Stomach (tissue), 8 donors: ENCODE measurements at regions not wholly inside any gene's neighbourhood (a gene's known extent, or its start where the extent isn't known, plus 50 kb on each side); places are given as distances from the start of the nearest gene placed in this dataset.

Experiments used
- DNase-seq, 2 donors: peaks; one replicate each; pipeline versions ENCODE4 v3.0.0 to v3.0.0-alpha.2; 2013 to 2019
- H3K27ac ChIP-seq, 5 donors: fragments of 200-600 bp in 4 of 5; sonication (generic) in 4 of 5; one replicate each; pipeline ENCODE4 v1.5.1; 2013 to 2019; ENCODE audit warnings: mild to moderate bottlenecking in 1 of 5, moderate library complexity in 1 of 5
- H3K27me3 ChIP-seq, 3 donors: fragments of 200-600 bp; sonication (generic); one replicate each; pipeline ENCODE4 v1.5.1; 2017 to 2019; ENCODE audit warnings: mixed run types in 1 of 3
- H3K36me3 ChIP-seq, 4 donors: fragments of 200-600 bp; sonication (generic); 1 replicate in 3 of 4; 2 replicates in 1 of 4; pipeline ENCODE4 v1.5.1; 2016 to 2019
- H3K4me1 ChIP-seq, 4 donors: fragments of 200-600 bp; sonication (generic); one replicate each; pipeline ENCODE4 v1.5.1; 2016 to 2019
- H3K4me3 ChIP-seq, 4 donors: fragments of 200-600 bp; sonication (generic) in 3 of 4; one replicate each; pipeline ENCODE4 v1.5.1; 2016 to 2019; ENCODE audit warnings: mild to moderate bottlenecking in 1 of 4
- H3K9me3 ChIP-seq, 4 donors: fragments of 200-600 bp; sonication (generic); one replicate each; pipeline ENCODE4 v1.5.1; 2016 to 2019
- EP300 ChIP-seq: sonication (generic); formaldehyde crosslinking; IDR thresholded peaks from one replicate; pipeline ENCODE4 v1.6.1; 2017; ENCODE audit warnings: antibody characterized with exemption
- POLR2A ChIP-seq, 4 donors: fragments of 450-650 bp; IDR thresholded peaks; one replicate each; pipeline ENCODE4 v1.6.1; 2016; ENCODE audit warnings: antibody characterized with exemption in 4 of 4, control low read depth in 2 of 4, mild to moderate bottlenecking in 1 of 4, moderate library complexity in 1 of 4
- POLR2AphosphoS5 ChIP-seq, 3 donors: sonication (generic); formaldehyde crosslinking; IDR thresholded peaks; one replicate each; pipeline ENCODE4 v1.6.1; 2016; ENCODE audit warnings: antibody characterized with exemption in 3 of 3
- WGBS, 5 donors: extraction: QIAGEN DNeasy Blood & Tissue Kit in 3 of 5; methylation state at CpG; one replicate each; pipeline versions ENCODE4 v1.1.5 to v1.1.7; 2013 to 2018; 5-methylcytosine and 5-hydroxymethylcytosine counted together
- intact Hi-C: fragments of 100-400 bp; cut with DNase I; formaldehyde crosslinking; loops from one replicate; pipeline ENCODE4 v1.15.1; 2023; ENCODE audit warnings: low total_unique reads
- TF ChIP-seq, protein P1 (sequence below), 7 experiments: fragments of 450-650 bp in 4 of 7; fragments of 200-600 bp in 3 of 7; sonication (generic) in 3 of 7; IDR thresholded peaks; one replicate each; pipeline ENCODE4 v1.5.1; 2016 to 2019; ENCODE audit warnings: antibody characterized with exemption in 7 of 7, control low read depth in 2 of 7, mild to moderate bottlenecking in 1 of 7
- donor health status: healthy with polysubstance abuse.
- donor health status: Bipolar disorder and iron deficiency.
- donor health status: healthy.

DNA sequence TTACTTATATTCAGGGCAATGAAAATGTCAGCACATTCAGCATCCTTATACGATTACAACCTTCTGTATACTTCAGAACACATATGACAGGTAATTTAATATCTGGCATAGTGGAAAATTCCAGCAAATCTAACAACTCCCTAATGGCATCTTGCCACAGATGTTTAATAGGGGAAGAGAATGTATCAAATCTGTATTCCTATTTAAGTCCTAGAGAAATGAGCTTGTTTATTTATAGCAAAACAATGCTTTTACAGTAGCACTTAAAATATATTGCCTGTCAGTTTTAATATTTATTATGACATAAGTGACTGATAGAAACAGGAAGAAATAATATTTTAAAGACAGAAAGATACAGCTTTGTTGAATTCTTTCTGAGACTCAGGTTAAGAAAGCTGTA, 1101.8 kb upstream of the B3GALT2 start:
- no peaks in the 10 kb centered on the region for H3K4me1 ChIP-seq
- no peaks in the 10 kb centered on the region for H3K9me3 ChIP-seq
- no peak for TF ChIP-seq EP300
- TF ChIP-seq, protein P1, sequence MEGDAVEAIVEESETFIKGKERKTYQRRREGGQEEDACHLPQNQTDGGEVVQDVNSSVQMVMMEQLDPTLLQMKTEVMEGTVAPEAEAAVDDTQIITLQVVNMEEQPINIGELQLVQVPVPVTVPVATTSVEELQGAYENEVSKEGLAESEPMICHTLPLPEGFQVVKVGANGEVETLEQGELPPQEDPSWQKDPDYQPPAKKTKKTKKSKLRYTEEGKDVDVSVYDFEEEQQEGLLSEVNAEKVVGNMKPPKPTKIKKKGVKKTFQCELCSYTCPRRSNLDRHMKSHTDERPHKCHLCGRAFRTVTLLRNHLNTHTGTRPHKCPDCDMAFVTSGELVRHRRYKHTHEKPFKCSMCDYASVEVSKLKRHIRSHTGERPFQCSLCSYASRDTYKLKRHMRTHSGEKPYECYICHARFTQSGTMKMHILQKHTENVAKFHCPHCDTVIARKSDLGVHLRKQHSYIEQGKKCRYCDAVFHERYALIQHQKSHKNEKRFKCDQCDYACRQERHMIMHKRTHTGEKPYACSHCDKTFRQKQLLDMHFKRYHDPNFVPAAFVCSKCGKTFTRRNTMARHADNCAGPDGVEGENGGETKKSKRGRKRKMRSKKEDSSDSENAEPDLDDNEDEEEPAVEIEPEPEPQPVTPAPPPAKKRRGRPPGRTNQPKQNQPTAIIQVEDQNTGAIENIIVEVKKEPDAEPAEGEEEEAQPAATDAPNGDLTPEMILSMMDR (IDR thresholded peaks at IDR 0.05) = no peak
- no peak for TF ChIP-seq POLR2AphosphoS5 (IDR thresholded peaks at IDR 0.05)
- TF ChIP-seq POLR2A (IDR thresholded peaks at IDR 0.05) = no peak
- no peaks in the 10 kb centered on the region for H3K27me3 ChIP-seq
- DNase-seq = no peak
- intact Hi-C loops = no loop called here
- H3K36me3 ChIP-seq = no peaks in the 10 kb centered on the region
- H3K27ac ChIP-seq = no peak overlapping the region
- WGBS, 5 donors = 73 to 80% (median 74%) methylated on average over 1 of the region's 1 CpG
- H3K4me3 ChIP-seq = no peak overlapping the region

DNA sequence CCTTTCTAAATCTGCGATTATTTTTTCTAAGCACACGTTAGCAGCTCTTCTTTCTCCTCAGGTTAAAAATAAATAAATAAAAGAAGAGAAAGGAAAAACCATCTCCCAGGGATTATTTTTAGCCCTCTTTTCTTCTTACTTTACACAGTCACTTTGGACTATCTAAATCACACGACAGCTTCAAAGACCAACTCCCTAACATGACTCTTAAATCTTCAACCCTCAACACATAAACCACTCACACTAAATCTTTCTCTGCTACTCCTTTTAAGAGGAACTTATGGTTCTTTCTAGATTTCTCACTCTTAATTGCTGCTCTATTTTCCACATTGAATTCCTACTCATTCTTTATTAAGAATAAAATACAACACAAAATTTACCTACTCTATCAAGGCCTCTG, 1095.0 kb upstream of the B3GALT2 start:
- no peak overlapping the region for H3K27ac ChIP-seq
- intact Hi-C loops = no loop called here
- H3K4me1 ChIP-seq = no peaks in the 10 kb centered on the region
- no peaks in the 10 kb centered on the region for H3K27me3 ChIP-seq
- no peaks in the 10 kb centered on the region for H3K9me3 ChIP-seq
- no peak for DNase-seq
- no peak for TF ChIP-seq EP300
- no peak for TF ChIP-seq POLR2A (IDR thresholded peaks at IDR 0.05)
- no peak for TF ChIP-seq POLR2AphosphoS5 (IDR thresholded peaks at IDR 0.05)
- TF ChIP-seq, protein P1 (IDR thresholded peaks at IDR 0.05) = no peak
- 60 to 79% (median 74%) methylated on average over 3 of the region's 3 CpGs for WGBS, 5 donors
- H3K4me3 ChIP-seq = no peak overlapping the region
- H3K36me3 ChIP-seq = no peaks in the 10 kb centered on the region

DNA sequence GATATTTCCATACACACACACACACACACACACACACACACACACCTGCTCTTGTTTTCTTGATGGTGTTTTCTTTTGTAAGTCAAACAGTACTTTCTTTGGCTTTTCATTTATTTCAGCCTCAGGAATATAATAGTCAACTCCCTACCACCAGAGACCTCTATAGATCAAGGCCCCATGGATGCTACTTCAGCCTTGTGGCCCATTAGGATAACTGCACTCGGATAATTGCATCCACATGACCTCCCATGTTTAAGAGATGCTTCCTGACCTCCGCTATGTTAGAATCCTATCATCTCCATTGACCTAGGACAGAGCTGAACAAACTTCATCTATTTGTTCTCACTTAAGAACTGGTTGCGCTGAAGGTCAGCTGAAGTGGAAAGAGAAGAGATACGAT, 1094.0 kb upstream of the B3GALT2 start:
- no peak overlapping the region for H3K4me3 ChIP-seq
- no peaks in the 10 kb centered on the region for H3K27me3 ChIP-seq
- 73 to 95% (median 74%) methylated on average over 4 of the region's 4 CpGs for WGBS, 5 donors
- H3K4me1 ChIP-seq = no peaks in the 10 kb centered on the region
- no peak for TF ChIP-seq POLR2AphosphoS5 (IDR thresholded peaks at IDR 0.05)
- TF ChIP-seq, protein P1 (IDR thresholded peaks at IDR 0.05) = no peak
- no peak for TF ChIP-seq POLR2A (IDR thresholded peaks at IDR 0.05)
- H3K27ac ChIP-seq = no peak overlapping the region
- H3K9me3 ChIP-seq = no peaks in the 10 kb centered on the region
- no peak for DNase-seq
- intact Hi-C loops = no loop called here
- no peaks in the 10 kb centered on the region for H3K36me3 ChIP-seq

DNA sequence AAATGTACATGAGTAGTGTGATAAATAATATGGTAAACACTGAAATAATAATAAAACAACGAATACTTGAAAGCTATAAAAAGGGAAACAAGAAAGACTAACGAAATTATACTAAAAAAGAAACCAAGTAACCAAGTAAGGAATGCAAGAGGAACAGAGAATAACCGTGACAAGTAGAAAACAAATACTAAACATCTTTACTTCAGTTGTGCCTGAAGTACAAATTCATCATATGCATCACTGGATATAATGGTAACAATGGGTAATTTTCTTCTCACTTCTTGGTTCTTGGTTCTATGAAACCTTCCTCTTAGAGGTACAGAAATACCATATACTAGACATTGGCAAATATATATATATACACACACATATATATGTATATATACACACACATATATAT, 1093.6 kb upstream of the B3GALT2 start:
- no peaks in the 10 kb centered on the region for H3K9me3 ChIP-seq
- TF ChIP-seq EP300 (no peak), POLR2AphosphoS5 (IDR thresholded peaks at IDR 0.05) (no peak), POLR2A (IDR thresholded peaks at IDR 0.05) (no peak)
- TF ChIP-seq, protein P1 (IDR thresholded peaks at IDR 0.05) = no peak
- 72 to 85% (median 76%) methylated on average over 3 of the region's 3 CpGs for WGBS, 5 donors

More for the DNA sequence above, 1093.6 kb upstream of the B3GALT2 start:
- no peak for DNase-seq
- intact Hi-C loops = no loop called here
- no peaks in the 10 kb centered on the region for H3K36me3 ChIP-seq
- no peak overlapping the region for H3K27ac ChIP-seq
- H3K4me1 ChIP-seq = no peaks in the 10 kb centered on the region
- H3K4me3 ChIP-seq = no peak overlapping the region
- H3K27me3 ChIP-seq = no peaks in the 10 kb centered on the region
